Smooth muscle cell (in vitro differentiated cells): ENCODE measurements at regions not wholly inside any gene's neighbourhood (a gene's known extent, or its start where the extent isn't known, plus 50 kb on each side); places are given as distances from the start of the nearest gene placed in this dataset.

Experiments used
- DNase-seq: peaks from one replicate; lab custom pipeline; 2025; ENCODE audit not compliant: unreplicated experiment; lab: John Stamatoyannopoulos, UW
- H2AFZ ChIP-seq: fragments of 200-600 bp; sonication (generic); 2 replicates; pipeline ENCODE4 v1.6.0; 2016; ENCODE audit warnings: antibody characterized with exemption, low read depth, mild to moderate bottlenecking
- H3F3A ChIP-seq: fragments of 200-600 bp; sonication (generic); 2 replicates; pipeline ENCODE4 v1.6.0; 2017; ENCODE audit warnings: antibody characterized with exemption, low read depth
- H3K27ac ChIP-seq: fragments of 200-600 bp; sonication (generic); 2 replicates; pipeline ENCODE4 v1.5.1; 2016; ENCODE audit warnings: low read depth, mild to moderate bottlenecking
- H3K27me3 ChIP-seq: fragments of 200-600 bp; sonication (generic); 2 replicates; pipeline ENCODE4 v1.6.1; 2016; ENCODE audit warnings: low read depth, mild to moderate bottlenecking
- H3K36me3 ChIP-seq: fragments of 200-600 bp; sonication (generic); 2 replicates; pipeline ENCODE4 v1.5.1; 2016; ENCODE audit warnings: low read depth
- H3K4me1 ChIP-seq: fragments of 200-600 bp; sonication (generic); 2 replicates; pipeline ENCODE4 v1.5.1; 2016; ENCODE audit warnings: low read depth
- H3K4me2 ChIP-seq: fragments of 200-600 bp; sonication (generic); 2 replicates; pipeline ENCODE4 v1.6.0; 2016; ENCODE audit warnings: mild to moderate bottlenecking
- H3K4me3 ChIP-seq: fragments of 200-600 bp; sonication (generic); 2 replicates; pipeline ENCODE4 v1.5.1; 2016; ENCODE audit warnings: mild to moderate bottlenecking
- H3K79me2 ChIP-seq: fragments of 200-600 bp; sonication (generic); 2 replicates; pipeline ENCODE4 v1.6.0; 2016; ENCODE audit warnings: low read depth, mild to moderate bottlenecking
- H3K9ac ChIP-seq: fragments of 200-600 bp; sonication (generic); 2 replicates; pipeline ENCODE4 v1.6.0; 2016; ENCODE audit warnings: low read depth
- H3K9me3 ChIP-seq: fragments of 200-600 bp; sonication (generic); replicated peaks from 2 replicates; pipeline ENCODE4 v1.5.1; 2016; ENCODE audit warnings: low read depth
- H4K20me1 ChIP-seq: fragments of 200-600 bp; sonication (generic); 2 replicates; pipeline ENCODE4 v1.6.0; 2016; ENCODE audit warnings: low read depth
- WGBS: methylation state at CpG from one replicate; pipeline ENCODE4 v1.1.7; 2016; ENCODE audit warnings: low lambda C conversion rate; 5-methylcytosine and 5-hydroxymethylcytosine counted together
- TF ChIP-seq, protein P1 (sequence below): fragments of 200-600 bp; sonication (generic); IDR thresholded peaks from 2 replicates; pipeline ENCODE4 v1.5.1; 2017; ENCODE audit warnings: borderline replicate concordance, mild to moderate bottlenecking, antibody characterized with exemption; ENCODE audit not compliant: insufficient read depth, poor library complexity, severe bottlenecking

- no peak overlapping the region for H2AFZ ChIP-seq
- no peak overlapping the region for H3K4me3 ChIP-seq
- no peaks in the 10 kb centered on the region for H3K9me3 ChIP-seq
- peaks cover 5% of the 10 kb centered on the region for H3K27me3 ChIP-seq
- H3K27ac ChIP-seq = no peak overlapping the region
- H3K4me1 ChIP-seq = no peaks in the 10 kb centered on the region
- TF ChIP-seq, protein P1, sequence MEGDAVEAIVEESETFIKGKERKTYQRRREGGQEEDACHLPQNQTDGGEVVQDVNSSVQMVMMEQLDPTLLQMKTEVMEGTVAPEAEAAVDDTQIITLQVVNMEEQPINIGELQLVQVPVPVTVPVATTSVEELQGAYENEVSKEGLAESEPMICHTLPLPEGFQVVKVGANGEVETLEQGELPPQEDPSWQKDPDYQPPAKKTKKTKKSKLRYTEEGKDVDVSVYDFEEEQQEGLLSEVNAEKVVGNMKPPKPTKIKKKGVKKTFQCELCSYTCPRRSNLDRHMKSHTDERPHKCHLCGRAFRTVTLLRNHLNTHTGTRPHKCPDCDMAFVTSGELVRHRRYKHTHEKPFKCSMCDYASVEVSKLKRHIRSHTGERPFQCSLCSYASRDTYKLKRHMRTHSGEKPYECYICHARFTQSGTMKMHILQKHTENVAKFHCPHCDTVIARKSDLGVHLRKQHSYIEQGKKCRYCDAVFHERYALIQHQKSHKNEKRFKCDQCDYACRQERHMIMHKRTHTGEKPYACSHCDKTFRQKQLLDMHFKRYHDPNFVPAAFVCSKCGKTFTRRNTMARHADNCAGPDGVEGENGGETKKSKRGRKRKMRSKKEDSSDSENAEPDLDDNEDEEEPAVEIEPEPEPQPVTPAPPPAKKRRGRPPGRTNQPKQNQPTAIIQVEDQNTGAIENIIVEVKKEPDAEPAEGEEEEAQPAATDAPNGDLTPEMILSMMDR = no peak
- DNase-seq = no peak
- no peak overlapping the region for H3K9ac ChIP-seq
- no peaks in the 10 kb centered on the region for H3K36me3 ChIP-seq
- no peaks in the 10 kb centered on the region for H3K79me2 ChIP-seq
- H3K4me2 ChIP-seq = no peak overlapping the region
- H3F3A ChIP-seq = no peaks in the 10 kb centered on the region
- H4K20me1 ChIP-seq = no peaks in the 10 kb centered on the region
Observed at GRCh38 chr2:199015072-199015471, 442.7 kb downstream of the SATB2 start.

DNA sequence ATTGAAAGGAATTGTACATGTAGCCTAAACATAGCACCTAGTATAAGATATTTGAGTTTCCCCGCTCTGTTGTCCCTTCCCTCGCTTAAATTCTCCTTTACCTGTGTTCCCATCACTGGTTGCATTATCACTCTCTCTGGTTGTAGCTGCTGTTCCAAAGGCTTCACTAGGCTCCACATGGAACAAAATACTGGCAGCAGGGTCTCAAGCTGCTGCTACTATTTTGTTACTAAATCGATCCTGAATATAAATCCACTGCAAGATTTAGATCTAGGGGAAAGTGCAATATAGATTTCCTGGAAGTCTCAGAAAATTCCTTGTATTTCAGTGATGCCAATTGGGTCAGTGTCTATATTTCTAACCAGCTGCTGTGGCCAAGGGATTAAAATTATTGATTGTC is 443.5 kb downstream of the SATB2 start:
- DNase-seq = no peak
- Histone ChIP-seq H3K4me1 (no peaks in the 10 kb centered on the region), H3K4me3 (no peak overlapping the region), H4K20me1 (no peaks in the 10 kb centered on the region), H3K79me2 (no peaks in the 10 kb centered on the region), H2AFZ (no peak overlapping the region), H3K9ac (no peak overlapping the region), H3K9me3 (no peaks in the 10 kb centered on the region), H3K36me3 (no peaks in the 10 kb centered on the region), H3K27ac (no peak overlapping the region), H3K27me3 (peaks cover 5% of the 10 kb centered on the region), H3K4me2 (no peak overlapping the region), H3F3A (no peaks in the 10 kb centered on the region)
- TF ChIP-seq, protein P1 = no peak
- WGBS = 92% methylated on average over 3 of the region's 3 CpGs

DNA sequence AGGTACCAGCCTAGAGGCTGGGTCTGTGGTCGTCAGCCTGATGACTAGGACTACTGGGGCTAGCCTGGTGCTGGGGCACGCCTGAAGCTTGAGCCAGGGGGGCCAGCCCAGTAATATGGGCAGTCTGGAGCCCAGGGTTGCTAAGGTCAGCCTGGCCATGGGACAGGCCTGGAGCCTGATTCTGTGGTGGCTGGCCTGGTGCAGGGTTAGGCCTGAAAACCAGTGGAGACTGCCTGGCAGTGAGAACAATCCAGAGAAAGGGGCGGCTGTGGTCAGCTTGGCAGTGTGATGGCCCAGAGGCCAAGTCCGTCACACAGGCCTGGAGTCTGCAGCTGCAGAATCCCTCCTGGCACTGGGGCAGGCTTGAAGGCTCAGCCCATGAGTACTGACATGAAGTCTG is 445.8 kb downstream of the SATB2 start:
- H3K9me3 ChIP-seq = no peaks in the 10 kb centered on the region
- H3K79me2 ChIP-seq = no peaks in the 10 kb centered on the region
- DNase-seq = no peak
- no peaks in the 10 kb centered on the region for H3F3A ChIP-seq
- no peak overlapping the region for H3K4me3 ChIP-seq
- H3K4me2 ChIP-seq = no peak overlapping the region
- H4K20me1 ChIP-seq = no peaks in the 10 kb centered on the region
- peaks cover 5% of the 10 kb centered on the region for H3K27me3 ChIP-seq
- H2AFZ ChIP-seq = no peak overlapping the region
- TF ChIP-seq, protein P1 = no peak
- H3K9ac ChIP-seq = no peak overlapping the region
- no peak overlapping the region for H3K27ac ChIP-seq
- no peaks in the 10 kb centered on the region for H3K36me3 ChIP-seq
- WGBS = 73% methylated on average over 4 of the region's 4 CpGs
- no peaks in the 10 kb centered on the region for H3K4me1 ChIP-seq

DNA sequence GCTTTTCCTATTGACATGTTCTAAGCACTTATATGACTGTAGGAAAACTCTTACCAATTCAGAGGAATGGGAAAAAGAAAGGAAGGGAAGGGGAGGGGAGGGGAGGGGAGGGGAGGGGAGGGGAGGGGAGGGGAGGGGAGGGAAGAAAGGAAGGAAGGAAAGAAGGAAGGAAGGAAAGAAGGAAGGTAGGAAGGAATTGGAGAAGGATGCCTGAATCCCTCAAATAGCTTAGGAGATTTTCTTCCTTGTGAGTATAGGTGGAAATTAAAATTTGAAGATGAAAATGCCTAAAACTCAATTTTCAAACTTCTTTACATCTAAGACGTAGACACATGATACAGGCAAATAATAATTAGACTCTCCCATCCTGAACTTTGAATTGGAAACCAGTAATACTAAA is 463.1 kb downstream of the SATB2 start:
- Histone ChIP-seq H3K9me3 (no peaks in the 10 kb centered on the region), H3K36me3 (no peaks in the 10 kb centered on the region), H3K4me2 (no peak overlapping the region), H3K27me3 (no peaks in the 10 kb centered on the region), H3F3A (no peaks in the 10 kb centered on the region), H2AFZ (no peak overlapping the region), H3K4me1 (no peaks in the 10 kb centered on the region), H3K9ac (no peak overlapping the region), H3K4me3 (no peak overlapping the region), H4K20me1 (no peaks in the 10 kb centered on the region), H3K79me2 (no peaks in the 10 kb centered on the region), H3K27ac (no peak overlapping the region)
- 77% methylated on average over 1 of the region's 1 CpG for WGBS
- DNase-seq = no peak
- TF ChIP-seq, protein P1 = no peak
